ENCODE measurements at regions not wholly inside any gene's neighbourhood (a gene's known extent, or its start where the extent isn't known, plus 50 kb on each side); places are given as distances from the start of the nearest gene placed in this dataset.

DNA sequence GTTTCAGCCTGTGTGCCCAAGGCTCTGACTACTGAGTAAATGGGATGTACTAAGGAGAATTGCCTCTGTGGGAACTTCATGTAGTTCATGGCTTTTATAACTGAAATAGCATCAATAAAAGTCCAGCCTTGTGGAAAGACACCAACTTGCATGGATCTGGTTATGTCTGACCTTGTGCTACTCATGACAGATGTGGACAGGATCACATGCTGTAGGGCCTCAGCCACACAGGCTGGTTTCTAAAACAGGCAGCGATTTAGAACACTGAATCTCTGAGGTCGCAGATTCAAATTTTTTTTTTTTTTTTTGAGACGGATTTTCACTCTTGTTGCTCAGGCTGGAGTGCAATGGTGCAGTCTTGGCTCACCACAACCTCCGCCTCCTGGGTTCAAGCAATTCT is 66.5 kb upstream of the SPIN1 start:
- TF ChIP-seq, protein P1, sequence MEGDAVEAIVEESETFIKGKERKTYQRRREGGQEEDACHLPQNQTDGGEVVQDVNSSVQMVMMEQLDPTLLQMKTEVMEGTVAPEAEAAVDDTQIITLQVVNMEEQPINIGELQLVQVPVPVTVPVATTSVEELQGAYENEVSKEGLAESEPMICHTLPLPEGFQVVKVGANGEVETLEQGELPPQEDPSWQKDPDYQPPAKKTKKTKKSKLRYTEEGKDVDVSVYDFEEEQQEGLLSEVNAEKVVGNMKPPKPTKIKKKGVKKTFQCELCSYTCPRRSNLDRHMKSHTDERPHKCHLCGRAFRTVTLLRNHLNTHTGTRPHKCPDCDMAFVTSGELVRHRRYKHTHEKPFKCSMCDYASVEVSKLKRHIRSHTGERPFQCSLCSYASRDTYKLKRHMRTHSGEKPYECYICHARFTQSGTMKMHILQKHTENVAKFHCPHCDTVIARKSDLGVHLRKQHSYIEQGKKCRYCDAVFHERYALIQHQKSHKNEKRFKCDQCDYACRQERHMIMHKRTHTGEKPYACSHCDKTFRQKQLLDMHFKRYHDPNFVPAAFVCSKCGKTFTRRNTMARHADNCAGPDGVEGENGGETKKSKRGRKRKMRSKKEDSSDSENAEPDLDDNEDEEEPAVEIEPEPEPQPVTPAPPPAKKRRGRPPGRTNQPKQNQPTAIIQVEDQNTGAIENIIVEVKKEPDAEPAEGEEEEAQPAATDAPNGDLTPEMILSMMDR (IDR thresholded peaks at IDR 0.05; ENCODE audit: low read depth, low read length, poor library complexity, severe bottlenecking), result no peak
- no peak for TF ChIP-seq EZH2phosphoT487 (IDR thresholded peaks at IDR 0.05; ENCODE audit: borderline replicate concordance, low read length)

All from DOHH2 (cell line).